Vagina (tissue), 2 donors: ENCODE measurements at regions not wholly inside any gene's neighbourhood (a gene's known extent, or its start where the extent isn't known, plus 50 kb on each side); places are given as distances from the start of the nearest gene placed in this dataset.

Source experiments
- CTCF ChIP-seq, 3 experiments: fragments of 450-650 bp in 2 of 3; fragments of 200-600 bp in 1 of 3; sonication (generic) in 1 of 3; IDR thresholded peaks; one replicate each; pipeline ENCODE4 v1.5.1; 2017 to 2019; ENCODE audit warnings: antibody characterized with exemption in 3 of 3, mild to moderate bottlenecking in 2 of 3, moderate library complexity in 2 of 3
- POLR2A ChIP-seq, 2 donors: fragments of 450-650 bp; IDR thresholded peaks; one replicate each; pipeline ENCODE4 v1.6.1; 2017; ENCODE audit warnings: antibody characterized with exemption in 2 of 2, mild to moderate bottlenecking in 2 of 2, moderate library complexity in 2 of 2
- POLR2AphosphoS5 ChIP-seq, 2 donors: sonication (generic); formaldehyde crosslinking; IDR thresholded peaks; one replicate each; pipeline ENCODE4 v1.9.0; 2017; ENCODE audit warnings: antibody characterized with exemption in 2 of 2, mild to moderate bottlenecking in 2 of 2, low read depth in 1 of 2; ENCODE audit not compliant: insufficient read depth in 1 of 2

- TF ChIP-seq CTCF (IDR thresholded peaks at IDR 0.05) (no peak), POLR2A (IDR thresholded peaks at IDR 0.05) (no peak), POLR2AphosphoS5 (IDR thresholded peaks at IDR 0.05; ENCODE audit: insufficient read depth in 1 of 2, low read depth in 1 of 2) (no peak)
These were observed 382.2 kb downstream of the FGF9 start for GRCh38 chr13:22053053-22053452.
